CD4-positive, alpha-beta memory T cell (primary cell): ENCODE measurements at regions not wholly inside any gene's neighbourhood (a gene's known extent, or its start where the extent isn't known, plus 50 kb on each side); places are given as distances from the start of the nearest gene placed in this dataset.

Source experiments
- CTCF ChIA-PET: fragments of 350-600 bp; sonication (Branson Sonifier 250); formaldehyde crosslinking; loops from one replicate; lab custom pipeline; 2021; ENCODE audit warnings: inconsistent platforms; ENCODE audit not compliant: partially characterized antibody; lab: Charles Lee
- POLR2A ChIA-PET: fragments of 350-600 bp; sonication (Branson Sonifier 250); formaldehyde crosslinking; loops from one replicate; lab custom pipeline; 2021; ENCODE audit not compliant: partially characterized antibody; lab: Charles Lee
- DNase-seq, 5 donors: peaks; one replicate each; pipeline versions ENCODE4 v3.0.0 to v3.0.0-alpha.2; 2020 to 2022; ENCODE audit warnings: mixed read lengths in 1 of 5
- H3K27ac ChIP-seq: one replicate; pipeline ENCODE4 v1.7.0; 2013; ENCODE audit warnings: low read depth, low read length
- H3K27me3 ChIP-seq: 2 replicates; pipeline ENCODE4 v1.7.0; 2013; ENCODE audit warnings: mild to moderate bottlenecking, low read length, moderate library complexity; ENCODE audit not compliant: insufficient read depth
- H3K36me3 ChIP-seq: 2 replicates; pipeline ENCODE4 v1.7.0; 2013; ENCODE audit warnings: mild to moderate bottlenecking, low read length, moderate library complexity; ENCODE audit not compliant: insufficient read depth
- H3K4me1 ChIP-seq: 2 replicates; pipeline ENCODE4 v1.7.0; 2013; ENCODE audit warnings: mild to moderate bottlenecking, low read length, moderate library complexity; ENCODE audit not compliant: insufficient read depth
- H3K4me3 ChIP-seq, 2 donors: one replicate each; pipeline ENCODE4 v1.7.0; 2013; ENCODE audit warnings: low read length in 2 of 2, mild to moderate bottlenecking in 1 of 2
- H3K9me3 ChIP-seq, 2 donors: one replicate each; pipeline ENCODE4 v1.7.0; 2013; ENCODE audit warnings: low read length in 2 of 2, control low read depth in 1 of 2; ENCODE audit not compliant: control insufficient read depth in 1 of 2
- H3K27ac Mint-ChIP-seq, 7 donors: one replicate each; pipeline ENCODE4 v1.8.0; 2020 to 2021; ENCODE audit warnings: mixed read lengths in 7 of 7, mild to moderate bottlenecking in 6 of 7, inconsistent platforms in 3 of 7, moderate library complexity in 3 of 7
- H3K27me3 Mint-ChIP-seq, 2 donors: one replicate each; pipeline ENCODE4 v1.8.0; 2020 to 2021; ENCODE audit warnings: mixed read lengths in 2 of 2
- H3K36me3 Mint-ChIP-seq, 2 donors: one replicate each; pipeline ENCODE4 v1.8.0; 2020 to 2021; ENCODE audit warnings: mixed read lengths in 2 of 2, inconsistent platforms in 1 of 2, mild to moderate bottlenecking in 1 of 2
- H3K4me1 Mint-ChIP-seq, 4 donors: one replicate each; pipeline ENCODE4 v1.8.0; 2020 to 2021; ENCODE audit warnings: mixed read lengths in 4 of 4, mild to moderate bottlenecking in 1 of 4
- H3K4me3 Mint-ChIP-seq, 8 donors: one replicate each; pipeline ENCODE4 v1.8.0; 2020 to 2021; ENCODE audit warnings: mixed read lengths in 8 of 8, mild to moderate bottlenecking in 7 of 8, moderate library complexity in 6 of 8, inconsistent platforms in 3 of 8
- H3K9me3 Mint-ChIP-seq, 8 donors: one replicate each; pipeline ENCODE4 v1.8.0; 2020 to 2021; ENCODE audit warnings: mixed read lengths in 8 of 8, mild to moderate bottlenecking in 5 of 8, inconsistent platforms in 3 of 8, moderate library complexity in 1 of 8
- intact Hi-C: fragments of 100-400 bp; cut with micrococcal nuclease; formaldehyde crosslinking; loops from one replicate; pipeline ENCODE4 v1.15.1; 2023

- H3K4me3 ChIP-seq = no peak overlapping the region
- H3K4me1 ChIP-seq = no peaks in the 10 kb centered on the region
- Mint-ChIP-seq H3K27ac (no peak overlapping the region), H3K4me1 (no peaks in the 10 kb centered on the region), H3K9me3 (peaks cover 0 to 3% (median 0%) of the 10 kb centered on the region in 8 donors), H3K4me3 (no peak overlapping the region), H3K27me3 (peaks cover 1 to 2% of the 10 kb centered on the region in 2 donors), H3K36me3 (no peaks in the 10 kb centered on the region)
- POLR2A ChIA-PET = no interaction called here
- H3K27ac ChIP-seq = no peak overlapping the region
- H3K27me3 ChIP-seq = no peaks in the 10 kb centered on the region
- H3K36me3 ChIP-seq = no peaks in the 10 kb centered on the region
- CTCF ChIA-PET = no interaction called here
- intact Hi-C loops = no loop called here
- DNase-seq = no peak
- H3K9me3 ChIP-seq = no peaks in the 10 kb centered on the region
Measured at GRCh38 chr5:17114233-17114632, 103.2 kb upstream of the BASP1 start.

DNA sequence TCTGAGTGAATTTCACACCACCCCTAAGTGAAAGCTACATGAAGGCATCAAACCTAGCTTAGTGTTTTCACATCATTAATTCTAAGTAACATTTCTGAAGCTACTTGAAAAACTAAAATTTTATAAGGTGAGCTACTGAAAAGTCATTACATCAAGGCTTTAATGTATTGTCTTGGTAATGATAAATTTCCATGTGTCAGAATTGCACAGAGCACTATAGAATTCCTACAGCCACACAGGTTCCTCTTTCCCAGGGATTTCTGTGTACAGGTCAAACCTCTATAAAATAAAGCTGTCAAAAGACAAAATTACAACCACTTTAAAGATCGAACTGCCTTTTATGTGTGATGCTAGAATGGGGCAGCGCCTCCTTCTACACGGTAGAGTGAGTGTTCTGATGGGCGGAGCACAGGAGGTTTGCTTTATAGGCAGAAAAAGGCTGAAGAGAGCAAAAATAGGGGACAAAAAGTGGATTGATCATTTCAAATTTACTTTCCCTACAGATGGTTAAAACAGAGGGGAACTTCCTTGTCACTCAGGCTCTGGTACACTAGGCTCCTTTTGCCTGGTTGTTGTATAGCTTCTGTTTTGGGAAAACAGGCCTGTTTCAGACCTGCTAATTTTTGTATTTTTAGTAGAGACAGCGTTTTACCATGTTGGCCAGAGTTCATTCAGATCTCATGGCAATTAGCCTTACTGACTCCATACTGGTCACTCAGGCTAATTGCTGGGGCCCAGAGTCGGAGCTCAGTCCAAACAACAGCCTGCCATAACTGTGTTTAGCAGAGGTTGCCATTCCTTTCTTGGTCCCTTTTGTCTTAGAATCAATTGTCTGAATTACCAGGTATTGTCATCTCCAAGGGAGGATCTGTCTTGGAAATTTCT lies 102.5 kb upstream of the BASP1 start:
- Mint-ChIP-seq H3K27ac (no peak overlapping the region), H3K9me3 (peaks cover 0 to 5% (median 0%) of the 10 kb centered on the region in 8 donors), H3K4me3 (no peak overlapping the region), H3K4me1 (no peaks in the 10 kb centered on the region), H3K27me3 (peaks cover 1 to 2% of the 10 kb centered on the region in 2 donors), H3K36me3 (no peaks in the 10 kb centered on the region)
- Histone ChIP-seq H3K9me3 (no peaks in the 10 kb centered on the region), H3K36me3 (no peaks in the 10 kb centered on the region), H3K27ac (no peak overlapping the region), H3K4me1 (no peaks in the 10 kb centered on the region), H3K4me3 (no peak overlapping the region), H3K27me3 (no peaks in the 10 kb centered on the region)
- no peak for DNase-seq
- POLR2A ChIA-PET = no interaction called here
- CTCF ChIA-PET = no interaction called here
- intact Hi-C loops = no loop called here

GRCh38 chr5:17115855-17116254 lies 101.6 kb upstream of the BASP1 start:
- intact Hi-C loops = no loop called here
- Mint-ChIP-seq H3K27me3 (peaks cover 0 to 1% of the 10 kb centered on the region in 2 donors), H3K9me3 (peaks cover 0 to 7% (median 0%) of the 10 kb centered on the region in 8 donors), H3K36me3 (no peaks in the 10 kb centered on the region), H3K27ac (no peak overlapping the region), H3K4me3 (no peak overlapping the region), H3K4me1 (no peaks in the 10 kb centered on the region)
- no peak for DNase-seq
- CTCF ChIA-PET = no interaction called here
- H3K9me3 ChIP-seq = no peaks in the 10 kb centered on the region
- H3K4me1 ChIP-seq = no peaks in the 10 kb centered on the region
- H3K27me3 ChIP-seq = no peaks in the 10 kb centered on the region
- no peak overlapping the region for H3K4me3 ChIP-seq
- no peak overlapping the region for H3K27ac ChIP-seq
- H3K36me3 ChIP-seq = no peaks in the 10 kb centered on the region
- POLR2A ChIA-PET = no interaction called here

DNA sequence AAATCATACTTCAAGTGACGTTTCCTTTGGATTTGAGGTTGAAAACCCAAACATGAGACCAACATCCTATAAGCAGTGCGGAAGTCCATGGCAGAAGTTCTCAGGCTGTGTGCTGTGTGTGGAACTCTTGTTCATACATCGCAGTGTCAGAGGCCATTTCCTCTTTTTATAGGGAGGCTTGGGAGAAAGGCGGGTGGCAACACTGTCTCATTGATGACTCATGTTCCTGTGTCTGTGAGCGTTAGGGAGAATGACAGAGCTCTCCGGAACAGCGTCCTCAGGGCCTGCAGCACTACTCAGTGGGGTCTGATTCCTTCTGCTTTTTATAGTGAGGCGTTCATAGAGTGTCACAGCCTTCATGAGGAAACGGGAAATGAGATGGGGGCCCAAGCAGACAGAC lies 98.8 kb upstream of the BASP1 start:
- H3K4me1 ChIP-seq = no peaks in the 10 kb centered on the region
- no peak overlapping the region for H3K27ac Mint-ChIP-seq
- ChIA-PET CTCF (no interaction called here), POLR2A (no interaction called here)
- no peaks in the 10 kb centered on the region for H3K9me3 ChIP-seq
- no peak overlapping the region for H3K4me3 ChIP-seq
- intact Hi-C loops = no loop called here
- no peaks in the 10 kb centered on the region for H3K36me3 ChIP-seq
- H3K4me3 Mint-ChIP-seq = no peak overlapping the region
- H3K27ac ChIP-seq = no peak overlapping the region
- H3K36me3 Mint-ChIP-seq = no peaks in the 10 kb centered on the region
- DNase-seq = no peak
- no peaks in the 10 kb centered on the region for H3K4me1 Mint-ChIP-seq
- H3K27me3 Mint-ChIP-seq = peaks cover 0 to 1% of the 10 kb centered on the region in 2 donors
- no peaks in the 10 kb centered on the region for H3K27me3 ChIP-seq
- H3K9me3 Mint-ChIP-seq = peaks cover 0 to 7% (median under 1%) of the 10 kb centered on the region in 8 donors

DNA sequence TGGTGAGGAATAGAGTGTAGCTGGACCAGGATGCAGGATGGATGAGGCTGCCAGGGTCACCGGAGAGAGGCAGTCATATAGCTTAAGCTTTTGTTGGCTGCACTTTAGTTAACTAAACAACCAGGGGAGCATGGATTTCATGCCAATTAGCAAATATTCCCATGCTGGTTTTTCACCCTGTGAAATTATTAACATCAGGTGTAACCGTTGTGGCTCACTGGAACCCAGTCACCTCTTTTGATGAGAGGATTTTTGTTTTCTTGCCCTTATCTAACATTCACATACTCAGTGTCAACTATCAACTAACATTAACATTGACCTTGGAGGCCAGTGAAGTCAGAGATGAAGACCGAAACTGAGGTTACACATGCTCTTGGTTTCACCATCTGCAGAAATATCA lies 97.2 kb upstream of the BASP1 start:
- Mint-ChIP-seq H3K4me1 (no peaks in the 10 kb centered on the region), H3K36me3 (no peaks in the 10 kb centered on the region), H3K4me3 (no peak overlapping the region), H3K9me3 (peaks cover 0 to 7% (median 2%) of the 10 kb centered on the region in 8 donors), H3K27ac (no peak overlapping the region), H3K27me3 (peaks cover 0 to 1% of the 10 kb centered on the region in 2 donors)
- Histone ChIP-seq H3K4me3 (no peak overlapping the region), H3K36me3 (no peaks in the 10 kb centered on the region), H3K27ac (no peak overlapping the region), H3K27me3 (no peaks in the 10 kb centered on the region), H3K4me1 (no peaks in the 10 kb centered on the region), H3K9me3 (no peaks in the 10 kb centered on the region)
- intact Hi-C loops = no loop called here
- DNase-seq = no peak
- ChIA-PET POLR2A (no interaction called here), CTCF (no interaction called here)

DNA sequence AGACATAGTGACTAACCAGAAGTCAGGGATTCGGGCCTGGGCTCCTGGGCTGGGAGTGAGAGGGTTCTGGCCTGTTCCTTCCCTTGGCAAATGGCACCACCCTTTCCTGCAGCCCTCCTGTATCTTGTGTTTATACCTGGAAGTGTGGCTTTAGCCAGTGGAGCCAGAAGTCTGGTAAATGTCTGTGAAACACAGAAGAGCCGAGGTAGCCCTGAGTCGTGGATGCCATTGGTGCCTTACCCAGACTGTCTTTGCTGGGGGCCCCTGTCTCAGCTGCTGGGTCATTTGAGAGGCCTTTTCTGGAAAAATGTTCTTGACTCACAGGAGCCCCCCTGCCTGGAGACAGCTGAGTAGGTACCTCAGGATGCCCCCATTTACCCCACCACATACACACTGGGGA lies 95.7 kb upstream of the BASP1 start:
- H3K4me3 ChIP-seq = no peak overlapping the region
- ChIA-PET POLR2A (no interaction called here), CTCF (no interaction called here)
- intact Hi-C loops = no loop called here
- H3K4me1 ChIP-seq = no peaks in the 10 kb centered on the region
- peaks cover 0 to 7% (median 2%) of the 10 kb centered on the region in 8 donors for H3K9me3 Mint-ChIP-seq
- H3K36me3 Mint-ChIP-seq = no peaks in the 10 kb centered on the region
- H3K27ac Mint-ChIP-seq = no peak overlapping the region
- no peaks in the 10 kb centered on the region for H3K36me3 ChIP-seq
- no peak overlapping the region for H3K4me3 Mint-ChIP-seq
- no peaks in the 10 kb centered on the region for H3K27me3 ChIP-seq
- no peaks in the 10 kb centered on the region for H3K9me3 ChIP-seq
- no peaks in the 10 kb centered on the region for H3K4me1 Mint-ChIP-seq
- H3K27me3 Mint-ChIP-seq = peaks cover 0 to 1% of the 10 kb centered on the region in 2 donors
- no peak overlapping the region for H3K27ac ChIP-seq
- DNase-seq = no peak

GRCh38 chr5:17123010-17123409 lies 94.4 kb upstream of the BASP1 start:
- Mint-ChIP-seq H3K4me3 (no peak overlapping the region), H3K4me1 (no peaks in the 10 kb centered on the region), H3K27me3 (no peaks in the 10 kb centered on the region), H3K9me3 (peaks cover 0 to 12% (median under 1%) of the 10 kb centered on the region in 8 donors), H3K27ac (no peak overlapping the region), H3K36me3 (no peaks in the 10 kb centered on the region)
- no peaks in the 10 kb centered on the region for H3K4me1 ChIP-seq
- POLR2A ChIA-PET = no interaction called here
- no peak overlapping the region for H3K27ac ChIP-seq
- CTCF ChIA-PET = no interaction called here
- intact Hi-C loops = no loop called here
- no peaks in the 10 kb centered on the region for H3K27me3 ChIP-seq
- no peaks in the 10 kb centered on the region for H3K9me3 ChIP-seq
- DNase-seq = no peak
- H3K36me3 ChIP-seq = no peaks in the 10 kb centered on the region
- no peak overlapping the region for H3K4me3 ChIP-seq
